ENCODE measurements at regions not wholly inside any gene's neighbourhood (a gene's known extent, or its start where the extent isn't known, plus 50 kb on each side); places are given as distances from the start of the nearest gene placed in this dataset.

DNA sequence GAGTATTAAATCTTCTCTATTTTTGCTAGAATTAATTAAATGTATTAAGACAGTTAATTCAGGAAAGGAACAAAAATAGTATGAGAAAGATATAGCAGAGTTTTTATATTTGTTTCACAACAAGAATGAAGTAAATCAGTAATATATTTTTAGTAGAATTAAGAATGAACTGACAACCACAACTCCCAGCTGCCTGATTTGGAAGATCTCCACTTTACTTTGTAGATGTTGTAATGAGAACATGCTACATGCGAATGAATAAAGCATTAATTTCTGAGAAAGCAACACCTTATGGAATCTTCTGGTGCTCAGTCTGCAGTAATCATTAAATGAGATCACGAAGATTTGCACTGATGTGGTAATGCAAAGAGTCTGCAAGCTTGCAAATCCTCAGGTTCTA is 695.6 kb upstream of the PCDH7 start:
- TF ChIP-seq, protein P1, sequence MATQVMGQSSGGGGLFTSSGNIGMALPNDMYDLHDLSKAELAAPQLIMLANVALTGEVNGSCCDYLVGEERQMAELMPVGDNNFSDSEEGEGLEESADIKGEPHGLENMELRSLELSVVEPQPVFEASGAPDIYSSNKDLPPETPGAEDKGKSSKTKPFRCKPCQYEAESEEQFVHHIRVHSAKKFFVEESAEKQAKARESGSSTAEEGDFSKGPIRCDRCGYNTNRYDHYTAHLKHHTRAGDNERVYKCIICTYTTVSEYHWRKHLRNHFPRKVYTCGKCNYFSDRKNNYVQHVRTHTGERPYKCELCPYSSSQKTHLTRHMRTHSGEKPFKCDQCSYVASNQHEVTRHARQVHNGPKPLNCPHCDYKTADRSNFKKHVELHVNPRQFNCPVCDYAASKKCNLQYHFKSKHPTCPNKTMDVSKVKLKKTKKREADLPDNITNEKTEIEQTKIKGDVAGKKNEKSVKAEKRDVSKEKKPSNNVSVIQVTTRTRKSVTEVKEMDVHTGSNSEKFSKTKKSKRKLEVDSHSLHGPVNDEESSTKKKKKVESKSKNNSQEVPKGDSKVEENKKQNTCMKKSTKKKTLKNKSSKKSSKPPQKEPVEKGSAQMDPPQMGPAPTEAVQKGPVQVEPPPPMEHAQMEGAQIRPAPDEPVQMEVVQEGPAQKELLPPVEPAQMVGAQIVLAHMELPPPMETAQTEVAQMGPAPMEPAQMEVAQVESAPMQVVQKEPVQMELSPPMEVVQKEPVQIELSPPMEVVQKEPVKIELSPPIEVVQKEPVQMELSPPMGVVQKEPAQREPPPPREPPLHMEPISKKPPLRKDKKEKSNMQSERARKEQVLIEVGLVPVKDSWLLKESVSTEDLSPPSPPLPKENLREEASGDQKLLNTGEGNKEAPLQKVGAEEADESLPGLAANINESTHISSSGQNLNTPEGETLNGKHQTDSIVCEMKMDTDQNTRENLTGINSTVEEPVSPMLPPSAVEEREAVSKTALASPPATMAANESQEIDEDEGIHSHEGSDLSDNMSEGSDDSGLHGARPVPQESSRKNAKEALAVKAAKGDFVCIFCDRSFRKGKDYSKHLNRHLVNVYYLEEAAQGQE (IDR thresholded peaks at IDR 0.05; ENCODE audit: low read depth): no peak
- TF ChIP-seq CEBPB (IDR thresholded peaks at IDR 0.05) (no peak), YY1 (IDR thresholded peaks at IDR 0.05; ENCODE audit: low read depth) (no peak), TEAD4 (IDR thresholded peaks at IDR 0.05) (no peak), ZBTB7A (IDR thresholded peaks at IDR 0.05; ENCODE audit: low read depth) (no peak), FOXM1 (IDR thresholded peaks at IDR 0.05; ENCODE audit: borderline replicate concordance, low read depth) (no peak), TAF1 (IDR thresholded peaks at IDR 0.05; ENCODE audit: low read depth) (no peak), EP300 (IDR thresholded peaks at IDR 0.05; ENCODE audit: borderline replicate concordance) (no peak), NFIC (IDR thresholded peaks at IDR 0.05) (no peak), TCF12 (IDR thresholded peaks at IDR 0.05; ENCODE audit: low read depth) (no peak), EGR1 (IDR thresholded peaks at IDR 0.05) (no peak), RAD21 (IDR thresholded peaks at IDR 0.05; ENCODE audit: low read depth) (no peak), CREB1 (IDR thresholded peaks at IDR 0.05; ENCODE audit: low read depth) (no peak)
- TF ChIP-seq, protein P2, sequence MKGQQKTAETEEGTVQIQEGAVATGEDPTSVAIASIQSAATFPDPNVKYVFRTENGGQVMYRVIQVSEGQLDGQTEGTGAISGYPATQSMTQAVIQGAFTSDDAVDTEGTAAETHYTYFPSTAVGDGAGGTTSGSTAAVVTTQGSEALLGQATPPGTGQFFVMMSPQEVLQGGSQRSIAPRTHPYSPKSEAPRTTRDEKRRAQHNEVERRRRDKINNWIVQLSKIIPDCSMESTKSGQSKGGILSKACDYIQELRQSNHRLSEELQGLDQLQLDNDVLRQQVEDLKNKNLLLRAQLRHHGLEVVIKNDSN (IDR thresholded peaks at IDR 0.05): no peak
- TF ChIP-seq, protein P3, sequence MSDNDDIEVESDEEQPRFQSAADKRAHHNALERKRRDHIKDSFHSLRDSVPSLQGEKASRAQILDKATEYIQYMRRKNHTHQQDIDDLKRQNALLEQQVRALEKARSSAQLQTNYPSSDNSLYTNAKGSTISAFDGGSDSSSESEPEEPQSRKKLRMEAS (IDR thresholded peaks at IDR 0.05): no peak

DNA sequence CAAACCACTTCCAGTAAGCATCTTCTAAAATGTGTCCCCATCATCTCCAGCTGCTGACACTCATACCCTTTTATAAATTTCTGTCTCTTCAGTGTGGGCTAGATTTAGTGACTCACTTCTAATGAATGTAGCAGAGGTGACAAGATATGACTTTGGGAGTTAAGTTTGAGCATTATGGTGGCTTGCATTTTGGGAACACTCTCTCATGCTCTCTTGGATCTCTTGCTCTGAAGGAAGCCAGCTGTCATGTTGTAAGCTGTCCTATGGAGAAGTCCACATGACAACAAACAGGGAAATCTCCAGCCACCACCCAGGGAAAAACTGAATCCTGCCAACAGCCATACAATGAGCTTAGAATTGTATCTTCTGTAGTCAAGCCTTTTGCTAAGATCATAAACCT is 691.3 kb upstream of the PCDH7 start:
- TF ChIP-seq CREB1 (IDR thresholded peaks at IDR 0.05; ENCODE audit: low read depth) (no peak), CEBPB (IDR thresholded peaks at IDR 0.05) (no peak), TAF1 (IDR thresholded peaks at IDR 0.05; ENCODE audit: low read depth) (no peak), NFIC (IDR thresholded peaks at IDR 0.05) (no peak), TCF12 (IDR thresholded peaks at IDR 0.05; ENCODE audit: low read depth) (no peak), EGR1 (IDR thresholded peaks at IDR 0.05) (no peak), EP300 (IDR thresholded peaks at IDR 0.05; ENCODE audit: borderline replicate concordance) (no peak), FOXM1 (IDR thresholded peaks at IDR 0.05; ENCODE audit: borderline replicate concordance, low read depth) (no peak)
- TF ChIP-seq, protein P1 (IDR thresholded peaks at IDR 0.05; ENCODE audit: low read depth): no peak
- TF ChIP-seq, protein P3 (IDR thresholded peaks at IDR 0.05): no peak

DNA sequence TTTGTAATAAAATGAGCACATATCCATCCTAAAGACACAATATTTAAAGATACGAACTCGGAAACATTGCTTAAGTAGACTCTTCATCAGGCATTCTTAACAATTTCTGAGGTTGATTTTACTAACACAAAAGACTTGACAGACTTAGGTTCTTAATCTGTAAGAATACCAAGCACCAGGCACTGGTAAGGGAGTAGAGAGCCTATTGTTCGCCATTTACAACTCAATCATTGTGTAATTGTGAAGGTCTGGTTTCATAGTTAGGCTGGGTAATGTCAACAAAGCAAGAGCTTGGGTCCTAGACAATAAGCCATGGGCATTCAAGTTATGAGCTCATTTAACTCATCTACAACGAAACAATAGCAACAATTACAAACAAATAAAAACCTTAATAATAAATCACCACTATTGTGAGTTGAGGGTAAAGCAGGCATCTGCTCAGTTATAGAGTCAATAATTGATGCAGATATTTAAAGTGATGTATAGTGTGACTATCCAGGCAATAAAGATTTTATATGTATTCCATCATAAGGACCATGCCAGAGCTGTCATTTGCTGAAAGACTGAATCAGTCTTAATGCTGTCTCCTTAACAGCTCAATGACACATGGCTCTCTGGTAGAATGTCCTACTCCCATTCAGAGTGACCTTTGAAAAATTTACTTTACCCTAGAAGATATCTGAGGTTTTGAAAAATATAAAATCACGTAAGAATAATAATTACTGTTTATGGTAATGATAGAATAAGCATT is 664.0 kb upstream of the PCDH7 start:
- TF ChIP-seq RAD21 (IDR thresholded peaks at IDR 0.05; ENCODE audit: low read depth): no peak
- TF ChIP-seq ZBTB7A (IDR thresholded peaks at IDR 0.05; ENCODE audit: low read depth): no peak
- TF ChIP-seq CREB1 (IDR thresholded peaks at IDR 0.05; ENCODE audit: low read depth): no peak
- no peak for TF ChIP-seq TEAD4 (IDR thresholded peaks at IDR 0.05)
- no peak for TF ChIP-seq EGR1 (IDR thresholded peaks at IDR 0.05)
- TF ChIP-seq, protein P2 (IDR thresholded peaks at IDR 0.05): no peak
- TF ChIP-seq CEBPB (IDR thresholded peaks at IDR 0.05): no peak
- no peak for TF ChIP-seq FOXM1 (IDR thresholded peaks at IDR 0.05; ENCODE audit: borderline replicate concordance, low read depth)
- no peak for TF ChIP-seq TCF12 (IDR thresholded peaks at IDR 0.05; ENCODE audit: low read depth)
- TF ChIP-seq, protein P1 (IDR thresholded peaks at IDR 0.05; ENCODE audit: low read depth): no peak
- TF ChIP-seq EP300 (IDR thresholded peaks at IDR 0.05; ENCODE audit: borderline replicate concordance): no peak
- TF ChIP-seq TAF1 (IDR thresholded peaks at IDR 0.05; ENCODE audit: low read depth): no peak

DNA sequence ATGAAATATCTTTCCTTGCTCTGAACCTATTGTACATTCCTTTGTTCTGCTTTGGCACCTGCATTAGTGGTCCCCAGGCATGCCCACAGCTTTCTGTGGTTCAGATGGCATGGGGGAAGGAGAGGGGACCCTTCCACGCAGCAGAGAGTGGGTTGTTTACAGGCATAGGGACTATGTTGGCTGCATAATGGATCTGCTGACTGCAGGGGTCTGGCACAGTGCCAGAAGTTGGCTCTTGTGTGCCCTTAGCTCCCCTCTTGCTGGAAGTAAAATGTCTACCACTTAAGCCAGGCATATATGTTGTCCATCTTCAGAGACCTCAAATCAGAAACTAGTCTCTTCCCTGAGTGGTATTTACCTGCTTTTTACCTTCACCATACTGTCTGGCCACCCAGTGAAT is 651.9 kb upstream of the PCDH7 start:
- TF ChIP-seq NFIC (IDR thresholded peaks at IDR 0.05) (peak; percentile 74), EP300 (IDR thresholded peaks at IDR 0.05; ENCODE audit: borderline replicate concordance) (no peak)

Measured in Ishikawa (cell line).